GM12878 (cell line): ENCODE measurements at regions not wholly inside any gene's neighbourhood (a gene's known extent, or its start where the extent isn't known, plus 50 kb on each side); places are given as distances from the start of the nearest gene placed in this dataset.

ENCODE experiments used
- ATAC-seq: fragments of 200-7000 bp; cut with Tn5 transposase; 3 replicates; pipeline ENCODE4 v1.9.1; 2020; ENCODE audit warnings: mild to moderate bottlenecking, moderate library complexity
- BruUV-seq: library from RNA; stranded (reverse); fragments of 400-500 nt; replicated peaks from 2 replicates; lab custom pipeline; 2021; lab: Mats Ljungman, UMichigan
- CTCF ChIA-PET: fragments of 300-600 bp; sonication (Branson Sonifier 250); formaldehyde crosslinking; extraction: SDS; loops from one replicate; lab custom pipeline; 2021; ENCODE audit warnings: inconsistent platforms; lab: Yijun Ruan, JAX
- POLR2A ChIA-PET: fragments of 350-600 bp; formaldehyde crosslinking; extraction: SDS; loops from one replicate; lab custom pipeline; 2021; ENCODE audit warnings: inconsistent platforms; lab: Charles Lee
- RAD21 ChIA-PET: fragments of 300-600 bp; sonication (Branson Sonifier 250); formaldehyde crosslinking; loops from one replicate; lab custom pipeline; 2023; ENCODE audit warnings: antibody characterized with exemption; ENCODE audit not compliant: unreplicated experiment; lab: Charles Lee
- SMC1A ChIA-PET: fragments of 300-600 bp; sonication (Branson Sonifier 250); formaldehyde crosslinking; loops from one replicate; lab custom pipeline; 2023; ENCODE audit not compliant: unreplicated experiment, uncharacterized antibody; lab: Charles Lee
- DNase-seq: peaks from one replicate; pipeline ENCODE4 v3.0.0-alpha.2; 2011; ENCODE audit warnings: low read depth, low spot score
- FAIRE-seq: peaks from 3 replicates; lab custom pipeline; 2011; peaks lifted over from hg19 to GRCh38; lab: Jason Lieb, UNC
- H2AFZ ChIP-seq: 2 replicates; pipeline ENCODE4 v1.6.0; 2011; ENCODE audit warnings: low read depth, low read length, control low read depth; ENCODE audit not compliant: control insufficient read depth
- H3K27ac ChIP-seq: 2 replicates; pipeline ENCODE4 v1.5.1; 2011; ENCODE audit warnings: control low read depth; ENCODE audit not compliant: control insufficient read depth, insufficient read depth
- H3K27me3 ChIP-seq, 2 experiments: replicated peaks in 1 of 2; 2 replicates each; pipeline versions ENCODE4 v1.6.0 to v1.6.1; 2011; ENCODE audit warnings: low read length in 1 of 2; ENCODE audit not compliant: control insufficient read depth in 2 of 2, insufficient read depth in 2 of 2
- H3K36me3 ChIP-seq, 2 experiments: 2 replicates each; pipeline ENCODE4 v1.5.1; 2011; ENCODE audit warnings: low read length in 1 of 2; ENCODE audit not compliant: control insufficient read depth in 2 of 2, insufficient read depth in 2 of 2
- H3K4me1 ChIP-seq: 2 replicates; pipeline ENCODE4 v1.6.1; 2011; ENCODE audit warnings: mild to moderate bottlenecking, low read length, moderate library complexity, mixed read lengths; ENCODE audit not compliant: control insufficient read depth, insufficient read depth
- H3K4me2 ChIP-seq: 2 replicates; pipeline ENCODE4 v1.6.0; 2011; ENCODE audit warnings: control low read depth; ENCODE audit not compliant: control insufficient read depth, insufficient read depth
- H3K4me3 ChIP-seq: fragments of 200-600 bp; sonication (generic); 2 replicates; pipeline ENCODE4 v1.5.1; 2016
- H3K79me2 ChIP-seq: 2 replicates; pipeline ENCODE4 v1.6.0; 2011; ENCODE audit warnings: low read length; ENCODE audit not compliant: control insufficient read depth, insufficient read depth
- H3K9ac ChIP-seq: 2 replicates; pipeline ENCODE4 v1.8.0; 2011; ENCODE audit warnings: low read length, control low read depth, mixed read lengths; ENCODE audit not compliant: control insufficient read depth, insufficient read depth
- H3K9me3 ChIP-seq: replicated peaks from 3 replicates; pipeline ENCODE4 v1.5.1; 2011; ENCODE audit warnings: mild to moderate bottlenecking, low read length; ENCODE audit not compliant: control insufficient read depth, insufficient read depth
- H4K20me1 ChIP-seq: 2 replicates; pipeline ENCODE4 v1.6.0; 2011; ENCODE audit not compliant: control insufficient read depth, insufficient read depth
- CTCF ChIP-seq, 3 experiments: IDR thresholded peaks in 2 of 3; conservative IDR thresholded peaks in 1 of 3; 2 replicates each; pipeline ENCODE4 v1.5.1; 2011; ENCODE audit warnings: low read depth in 3 of 3, low read length in 3 of 3, mild to moderate bottlenecking in 3 of 3, control low read depth in 2 of 3, moderate library complexity in 2 of 3, inconsistent platforms in 1 of 3, mixed read lengths in 1 of 3; ENCODE audit not compliant: control insufficient read depth in 2 of 3, insufficient read depth in 1 of 3; ENCODE audit errors: extremely low read depth in 1 of 3
- MEF2B ChIP-seq: fragments of 450-650 bp; IDR thresholded peaks from 2 replicates; pipeline ENCODE4 v1.6.1; 2018; ENCODE audit warnings: mild to moderate bottlenecking, moderate library complexity; ENCODE audit not compliant: partially characterized antibody, poor library complexity, severe bottlenecking
- PAX8 ChIP-seq: fragments of 450-650 bp; IDR thresholded peaks from 2 replicates; pipeline ENCODE4 v1.6.1; 2017; ENCODE audit warnings: mild to moderate bottlenecking, moderate library complexity
- REST ChIP-seq: IDR thresholded peaks from 2 replicates; pipeline ENCODE4 v1.6.1; 2012; ENCODE audit warnings: mild to moderate bottlenecking, low read depth, low read length
- ZBTB11 ChIP-seq: fragments of 450-650 bp; formaldehyde crosslinking; IDR thresholded peaks from 2 replicates; pipeline ENCODE4 v1.5.0; 2022; ENCODE audit warnings: mild to moderate bottlenecking, missing genetic modification characterization
- ZNF592 ChIP-seq: fragments of 450-650 bp; IDR thresholded peaks from 2 replicates; pipeline ENCODE4 v1.6.1; 2017; ENCODE audit warnings: mild to moderate bottlenecking, moderate library complexity
- WGBS: methylation state at CpG from one replicate; pipeline ENCODE4 v1.1.6; 2016; ENCODE audit warnings: low lambda C conversion rate; ENCODE audit not compliant: insufficient replicate concordance, insufficient coverage; ENCODE audit errors: missing lambda C conversion rate; 5-methylcytosine and 5-hydroxymethylcytosine counted together
- in situ Hi-C: fragments of 300-500 bp; cut with MboI; formaldehyde crosslinking; loops from 9 replicates; pipeline ENCODE4 v1.14.3; 2018; ENCODE audit warnings: mixed read lengths
- intact Hi-C: fragments of 100-400 bp; cut with micrococcal nuclease; formaldehyde crosslinking; loops from one replicate; pipeline ENCODE4 v1.14.2; 2022; ENCODE audit not compliant: unreplicated experiment

- FAIRE-seq (no peak), ATAC-seq (no peak), DNase-seq (no peak)
- intact Hi-C loops (no loop called here), in situ Hi-C loops (no loop called here)
- POLR2A ChIA-PET, result no interaction called here
- Histone ChIP-seq H3K27me3 (no peaks in the 10 kb centered on the region), H3K4me1 (no peaks in the 10 kb centered on the region), H2AFZ (no peak overlapping the region), H3K27ac (no peak overlapping the region), H3K9ac (no peak overlapping the region), H3K4me3 (no peak overlapping the region), H3K36me3 (no peaks in the 10 kb centered on the region), H3K9me3 (no peaks in the 10 kb centered on the region; the same call in 2 of the 3 replicates), H4K20me1 (no peaks in the 10 kb centered on the region), H3K4me2 (no peak overlapping the region), H3K79me2 (no peaks in the 10 kb centered on the region)
- SMC1A ChIA-PET, result no interaction called here
- RAD21 ChIA-PET, result no interaction called here
- BruUV-seq, result no TSS peak
- 34% methylated on average over 6 of the region's 6 CpGs for WGBS
- TF ChIP-seq REST (no peak), CTCF (IDR thresholded peaks at IDR 0.05 in 2 of 3, conservative IDR thresholded peaks at IDR 0.05 in 1 of 3; ENCODE audit: control insufficient read depth in 2 of 3, extremely low read depth in 1 of 3, insufficient read depth in 1 of 3, low read depth in 3 of 3, low read length in 3 of 3) (no peak), PAX8 (no peak), MEF2B (no peak), ZNF592 (no peak), ZBTB11 (CRISPR knock-in tag) (no peak)
- CTCF ChIA-PET, result no interaction called here
These were observed 1186.5 kb upstream of the AUTS2 start for GRCh38 chr7:68411742-68412141.
